ENCODE measurements at regions not wholly inside any gene's neighbourhood (a gene's known extent, or its start where the extent isn't known, plus 50 kb on each side); places are given as distances from the start of the nearest gene placed in this dataset.
"Not testable (repeated sequence)": the region's sequence is repeated elsewhere in the genome, so short reads cannot be mapped to it uniquely, and the experiment has no call there.

- no peak for DNase-seq (ENCODE audit: low spot score)
Observed at GRCh38 chr13:76014406-76015318, 378.5 kb downstream of the LMO7 start.

GRCh38 chr13:76012091-76012721 lies 376.1 kb downstream of the LMO7 start:
- DNase-seq (ENCODE audit: low spot score): no peak

- no peak for DNase-seq (ENCODE audit: low spot score)
Observed at GRCh38 chr13:76009267-76009890, 373.2 kb downstream of the LMO7 start.

- no peak for DNase-seq (ENCODE audit: low spot score)
Observed at GRCh38 chr13:76004416-76004815, 368.3 kb downstream of the LMO7 start.

- no peak for DNase-seq (ENCODE audit: low spot score)
Observed at GRCh38 chr13:76000131-76000530, 364.0 kb downstream of the LMO7 start.

- no peak for DNase-seq (ENCODE audit: low spot score)
Observed at GRCh38 chr13:75996582-75996981, 360.5 kb downstream of the LMO7 start.

- no peak for DNase-seq (ENCODE audit: low spot score)
Observed at GRCh38 chr13:75995966-75996365, 359.8 kb downstream of the LMO7 start.

GRCh38 chr13:75993823-75994222 lies 357.7 kb downstream of the LMO7 start:
- DNase-seq (ENCODE audit: low spot score): no peak

GRCh38 chr13:75993241-75993640 lies 357.1 kb downstream of the LMO7 start:
- no peak for DNase-seq (ENCODE audit: low spot score)

- DNase-seq (ENCODE audit: low spot score): no peak
Observed at GRCh38 chr13:75986818-75987217, 350.7 kb downstream of the LMO7 start.

- DNase-seq (ENCODE audit: low spot score): no peak
Observed at GRCh38 chr13:75985132-75985531, 349.0 kb downstream of the LMO7 start.

- no peak for DNase-seq (ENCODE audit: low spot score)
Observed at GRCh38 chr13:75978818-75979217, 342.7 kb downstream of the LMO7 start.

- DNase-seq (ENCODE audit: low spot score): no peak
Observed at GRCh38 chr13:75968103-75968838, 332.1 kb downstream of the LMO7 start.

- DNase-seq (ENCODE audit: low spot score): no peak
Observed at GRCh38 chr13:75963302-75963701, 327.2 kb downstream of the LMO7 start.

GRCh38 chr13:75961911-75962310 lies 325.8 kb downstream of the LMO7 start:
- no peak for DNase-seq (ENCODE audit: low spot score)

GRCh38 chr13:75960538-75960994 lies 324.4 kb downstream of the LMO7 start:
- no peak for DNase-seq (ENCODE audit: low spot score)

- DNase-seq (ENCODE audit: low spot score): no peak
Observed at GRCh38 chr13:75959861-75960481, 323.8 kb downstream of the LMO7 start.

- not testable (repeated sequence) for DNase-seq (ENCODE audit: low spot score)
Observed at GRCh38 chr13:75953589-75953988, 317.5 kb downstream of the LMO7 start.

- DNase-seq (ENCODE audit: low spot score): no peak
Observed at GRCh38 chr13:75947448-75947847, 311.3 kb downstream of the LMO7 start.

GRCh38 chr13:75946536-75947284 lies 310.6 kb downstream of the LMO7 start:
- no peak for DNase-seq (ENCODE audit: low spot score)

Measured in putamen (tissue), 1 donor.